ENCODE measurements at regions not wholly inside any gene's neighbourhood (a gene's known extent, or its start where the extent isn't known, plus 50 kb on each side); places are given as distances from the start of the nearest gene placed in this dataset.

DNA sequence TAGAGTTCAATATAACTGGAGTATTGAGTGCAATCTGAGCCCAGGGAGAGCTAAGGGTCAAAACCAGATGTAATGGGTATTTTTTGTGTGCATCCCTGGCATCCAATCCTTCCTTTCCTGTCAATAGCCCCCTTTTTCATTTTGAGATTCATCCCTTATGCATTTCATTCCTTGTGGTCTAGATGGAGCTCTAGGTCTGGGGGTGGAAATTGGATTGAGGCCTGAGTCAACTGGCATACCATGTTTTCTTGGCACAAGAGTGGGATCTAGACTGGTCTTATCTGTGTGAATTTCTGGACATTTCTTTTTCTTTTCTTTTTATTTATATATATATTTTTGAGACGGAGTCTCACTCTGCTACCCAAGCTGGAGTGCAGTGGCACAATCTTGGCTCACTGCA, 67.3 kb upstream of the RAB3GAP2 start:
- TF ChIP-seq, protein P1, sequence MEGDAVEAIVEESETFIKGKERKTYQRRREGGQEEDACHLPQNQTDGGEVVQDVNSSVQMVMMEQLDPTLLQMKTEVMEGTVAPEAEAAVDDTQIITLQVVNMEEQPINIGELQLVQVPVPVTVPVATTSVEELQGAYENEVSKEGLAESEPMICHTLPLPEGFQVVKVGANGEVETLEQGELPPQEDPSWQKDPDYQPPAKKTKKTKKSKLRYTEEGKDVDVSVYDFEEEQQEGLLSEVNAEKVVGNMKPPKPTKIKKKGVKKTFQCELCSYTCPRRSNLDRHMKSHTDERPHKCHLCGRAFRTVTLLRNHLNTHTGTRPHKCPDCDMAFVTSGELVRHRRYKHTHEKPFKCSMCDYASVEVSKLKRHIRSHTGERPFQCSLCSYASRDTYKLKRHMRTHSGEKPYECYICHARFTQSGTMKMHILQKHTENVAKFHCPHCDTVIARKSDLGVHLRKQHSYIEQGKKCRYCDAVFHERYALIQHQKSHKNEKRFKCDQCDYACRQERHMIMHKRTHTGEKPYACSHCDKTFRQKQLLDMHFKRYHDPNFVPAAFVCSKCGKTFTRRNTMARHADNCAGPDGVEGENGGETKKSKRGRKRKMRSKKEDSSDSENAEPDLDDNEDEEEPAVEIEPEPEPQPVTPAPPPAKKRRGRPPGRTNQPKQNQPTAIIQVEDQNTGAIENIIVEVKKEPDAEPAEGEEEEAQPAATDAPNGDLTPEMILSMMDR (IDR thresholded peaks at IDR 0.05), result no peak
- TF ChIP-seq POLR2AphosphoS5 (IDR thresholded peaks at IDR 0.05; ENCODE audit: low read depth, low read length) (no peak), SIN3A (IDR thresholded peaks at IDR 0.05; ENCODE audit: borderline replicate concordance, insufficient read depth, low read depth, low read length) (no peak), TCF7L2 (IDR thresholded peaks at IDR 0.05; ENCODE audit: low read depth, low read length) (no peak)
- TF ChIP-seq, protein P2, sequence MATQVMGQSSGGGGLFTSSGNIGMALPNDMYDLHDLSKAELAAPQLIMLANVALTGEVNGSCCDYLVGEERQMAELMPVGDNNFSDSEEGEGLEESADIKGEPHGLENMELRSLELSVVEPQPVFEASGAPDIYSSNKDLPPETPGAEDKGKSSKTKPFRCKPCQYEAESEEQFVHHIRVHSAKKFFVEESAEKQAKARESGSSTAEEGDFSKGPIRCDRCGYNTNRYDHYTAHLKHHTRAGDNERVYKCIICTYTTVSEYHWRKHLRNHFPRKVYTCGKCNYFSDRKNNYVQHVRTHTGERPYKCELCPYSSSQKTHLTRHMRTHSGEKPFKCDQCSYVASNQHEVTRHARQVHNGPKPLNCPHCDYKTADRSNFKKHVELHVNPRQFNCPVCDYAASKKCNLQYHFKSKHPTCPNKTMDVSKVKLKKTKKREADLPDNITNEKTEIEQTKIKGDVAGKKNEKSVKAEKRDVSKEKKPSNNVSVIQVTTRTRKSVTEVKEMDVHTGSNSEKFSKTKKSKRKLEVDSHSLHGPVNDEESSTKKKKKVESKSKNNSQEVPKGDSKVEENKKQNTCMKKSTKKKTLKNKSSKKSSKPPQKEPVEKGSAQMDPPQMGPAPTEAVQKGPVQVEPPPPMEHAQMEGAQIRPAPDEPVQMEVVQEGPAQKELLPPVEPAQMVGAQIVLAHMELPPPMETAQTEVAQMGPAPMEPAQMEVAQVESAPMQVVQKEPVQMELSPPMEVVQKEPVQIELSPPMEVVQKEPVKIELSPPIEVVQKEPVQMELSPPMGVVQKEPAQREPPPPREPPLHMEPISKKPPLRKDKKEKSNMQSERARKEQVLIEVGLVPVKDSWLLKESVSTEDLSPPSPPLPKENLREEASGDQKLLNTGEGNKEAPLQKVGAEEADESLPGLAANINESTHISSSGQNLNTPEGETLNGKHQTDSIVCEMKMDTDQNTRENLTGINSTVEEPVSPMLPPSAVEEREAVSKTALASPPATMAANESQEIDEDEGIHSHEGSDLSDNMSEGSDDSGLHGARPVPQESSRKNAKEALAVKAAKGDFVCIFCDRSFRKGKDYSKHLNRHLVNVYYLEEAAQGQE (IDR thresholded peaks at IDR 0.05; ENCODE audit: insufficient read depth in 1 of 2, low read depth in 2 of 2, low read length in 1 of 2), result no peak
